H1 (cell line): ENCODE measurements at regions not wholly inside any gene's neighbourhood (a gene's known extent, or its start where the extent isn't known, plus 50 kb on each side); places are given as distances from the start of the nearest gene placed in this dataset.

Experiments used
- CTCF ChIA-PET: fragments of 300-600 bp; sonication (Branson Sonifier 250); formaldehyde crosslinking; loops from one replicate; lab custom pipeline; 2021; ENCODE audit not compliant: partially characterized antibody; lab: Charles Lee
- POLR2A ChIA-PET: fragments of 300-600 bp; sonication (Branson Sonifier 250); formaldehyde crosslinking; loops from one replicate; lab custom pipeline; 2021; ENCODE audit warnings: inconsistent platforms; ENCODE audit not compliant: partially characterized antibody; lab: Charles Lee
- DNase-seq, 2 experiments: peaks; one replicate each; pipeline versions ENCODE4 v3.0.0 to v3.0.0-alpha.2; 2010 to 2022; ENCODE audit warnings: low spot score in 2 of 2, low read depth in 1 of 2, mixed read lengths in 1 of 2
- FAIRE-seq: peaks from 2 replicates; lab custom pipeline; 2011; peaks lifted over from hg19 to GRCh38; lab: Jason Lieb, UNC
- H2AFZ ChIP-seq: 2 replicates; pipeline ENCODE4 v1.8.1; 2012; ENCODE audit warnings: low read length, inconsistent platforms
- H2AK5ac ChIP-seq: 2 replicates; pipeline ENCODE4 v1.6.1; 2013; ENCODE audit warnings: low read depth, low read length
- H2BK120ac ChIP-seq: replicated peaks from 2 replicates; pipeline ENCODE3; 2013; ENCODE audit warnings: low read depth, low read length, inconsistent platforms
- H2BK12ac ChIP-seq: 2 replicates; pipeline ENCODE4 v1.6.1; 2013; ENCODE audit warnings: low read depth, low read length
- H2BK15ac ChIP-seq: 2 replicates; pipeline ENCODE4 v1.6.1; 2013; ENCODE audit warnings: low read length
- H2BK20ac ChIP-seq: 2 replicates; pipeline ENCODE4 v1.6.1; 2013; ENCODE audit warnings: low read length
- H2BK5ac ChIP-seq: 2 replicates; pipeline ENCODE4 v1.6.1; 2013; ENCODE audit warnings: low read depth, low read length
- H3K14ac ChIP-seq: 2 replicates; pipeline ENCODE4 v1.6.1; 2013; ENCODE audit warnings: inconsistent platforms; ENCODE audit not compliant: insufficient read length
- H3K18ac ChIP-seq: 2 replicates; pipeline ENCODE4 v1.6.1; 2013; ENCODE audit warnings: low read length; ENCODE audit errors: extremely low read depth
- H3K23ac ChIP-seq: 2 replicates; pipeline ENCODE4 v1.6.1; 2013; ENCODE audit warnings: inconsistent platforms; ENCODE audit not compliant: insufficient read length
- H3K23me2 ChIP-seq: 2 replicates; pipeline ENCODE4 v1.6.1; 2013; ENCODE audit warnings: low read depth, low read length
- H3K27ac ChIP-seq: 2 replicates; pipeline ENCODE4 v1.6.1; 2011; ENCODE audit warnings: low read depth, low read length, inconsistent platforms
- H3K27me3 ChIP-seq, 4 experiments: replicated peaks in 1 of 4; 1 replicate in 1 of 4; 2 replicates in 3 of 4; pipeline versions ENCODE4 v1.6.1 to v1.8.1; 2011 to 2013; ENCODE audit warnings: low read length in 3 of 4, mild to moderate bottlenecking in 3 of 4, inconsistent platforms in 2 of 4, mixed read lengths in 2 of 4, moderate library complexity in 1 of 4; ENCODE audit not compliant: control insufficient read depth in 3 of 4, insufficient read depth in 3 of 4; ENCODE audit errors: extremely low read depth in 1 of 4
- H3K36me3 ChIP-seq, 4 experiments: 2 replicates each; pipeline versions ENCODE4 v1.6.1 to v1.8.1; 2011 to 2013; ENCODE audit warnings: mild to moderate bottlenecking in 4 of 4, low read length in 3 of 4, moderate library complexity in 2 of 4, control low read depth in 1 of 4, inconsistent platforms in 1 of 4; ENCODE audit not compliant: insufficient read depth in 4 of 4, control insufficient read depth in 2 of 4
- H3K4ac ChIP-seq: replicated peaks from 2 replicates; pipeline ENCODE3; 2013; ENCODE audit warnings: low read length, low read depth, mixed read lengths, inconsistent platforms; ENCODE audit not compliant: insufficient read length
- H3K4me1 ChIP-seq, 4 experiments: replicated peaks in 1 of 4; 1 replicate in 1 of 4; 2 replicates in 3 of 4; pipeline versions ENCODE4 v1.6.1 to v1.8.1; 2011 to 2013; ENCODE audit warnings: low read length in 3 of 4, inconsistent platforms in 2 of 4, mixed read lengths in 1 of 4; ENCODE audit not compliant: insufficient read depth in 4 of 4, control insufficient read depth in 3 of 4
- H3K4me2 ChIP-seq, 2 experiments: 2 replicates each; pipeline versions ENCODE4 v1.6.1 to v1.8.1; 2011 to 2013; ENCODE audit warnings: low read depth in 2 of 2, low read length in 2 of 2, control low read depth in 1 of 2, inconsistent platforms in 1 of 2, mild to moderate bottlenecking in 1 of 2; ENCODE audit not compliant: insufficient read depth in 1 of 2
- H3K4me3 ChIP-seq, 4 experiments: fragments of 200-600, 300-600 bp in 1 of 4; sonication (generic), shearing (Covaris generic), sonication (Bioruptor Twin) in 1 of 4; 2 replicates each; pipeline versions ENCODE4 v1.5.1 to v1.8.1; 2011 to 2016; ENCODE audit warnings: low read length in 4 of 4, low read depth in 3 of 4, control low read depth in 2 of 4, inconsistent platforms in 2 of 4, mild to moderate bottlenecking in 2 of 4, mixed read lengths in 1 of 4, moderate library complexity in 1 of 4; ENCODE audit not compliant: insufficient read depth in 2 of 4; ENCODE audit errors: extremely low read depth in 1 of 4
- H3K56ac ChIP-seq: replicated peaks from 2 replicates; pipeline ENCODE3; 2013; ENCODE audit warnings: low read depth, mild to moderate bottlenecking, mixed read lengths, low read length, inconsistent platforms; ENCODE audit not compliant: insufficient read length
- H3K79me1 ChIP-seq: 2 replicates; pipeline ENCODE4 v1.6.1; 2013; ENCODE audit warnings: low read depth, low read length, control low read depth
- H3K79me2 ChIP-seq, 2 experiments: 2 replicates each; pipeline versions ENCODE4 v1.6.1 to v1.8.1; 2012 to 2013; ENCODE audit warnings: low read length in 2 of 2, mild to moderate bottlenecking in 2 of 2, inconsistent platforms in 1 of 2; ENCODE audit not compliant: insufficient read depth in 2 of 2, control insufficient read depth in 1 of 2
- H3K9ac ChIP-seq, 4 experiments: replicated peaks in 1 of 4; 1 replicate in 1 of 4; 2 replicates in 3 of 4; pipeline versions ENCODE4 v1.6.1 to v1.8.1; 2011 to 2013; ENCODE audit warnings: low read depth in 3 of 4, low read length in 3 of 4, control low read depth in 2 of 4, mild to moderate bottlenecking in 2 of 4, moderate library complexity in 2 of 4, inconsistent platforms in 1 of 4; ENCODE audit errors: extremely low read depth in 1 of 4
- H3K9me3 ChIP-seq, 2 experiments: 2 replicates each; pipeline versions ENCODE4 v1.6.1 to v1.8.1; 2012 to 2013; ENCODE audit warnings: mild to moderate bottlenecking in 2 of 2, moderate library complexity in 2 of 2, control low read depth in 1 of 2, inconsistent platforms in 1 of 2, low read depth in 1 of 2, low read length in 1 of 2, mixed read lengths in 1 of 2; ENCODE audit not compliant: insufficient read depth in 2 of 2
- H4K20me1 ChIP-seq, 2 experiments: replicated peaks in 1 of 2; 2 replicates each; pipeline versions ENCODE3 to v1.8.1; 2011 to 2013; ENCODE audit warnings: inconsistent platforms in 2 of 2, low read length in 2 of 2, mild to moderate bottlenecking in 1 of 2; ENCODE audit not compliant: insufficient read depth in 2 of 2, control insufficient read depth in 1 of 2
- H4K5ac ChIP-seq: 2 replicates; pipeline ENCODE4 v1.6.1; 2013; ENCODE audit warnings: low read length, low read depth, mixed read lengths, inconsistent platforms; ENCODE audit not compliant: insufficient read length
- H4K8ac ChIP-seq: 2 replicates; pipeline ENCODE4 v1.8.0; 2013; ENCODE audit warnings: mild to moderate bottlenecking, moderate library complexity, low read length, inconsistent platforms; ENCODE audit not compliant: insufficient read depth; ENCODE audit errors: extremely low read depth
- H4K91ac ChIP-seq: replicated peaks from 2 replicates; pipeline ENCODE3; 2013; ENCODE audit warnings: low read length, mixed read lengths, inconsistent platforms; ENCODE audit not compliant: insufficient read length
- EP300 ChIP-seq, 2 experiments: IDR thresholded peaks; 1 replicate in 1 of 2; 2 replicates in 1 of 2; pipeline ENCODE4 v1.6.1; 2011 to 2012; ENCODE audit warnings: low read depth in 2 of 2, low read length in 2 of 2, mild to moderate bottlenecking in 2 of 2, borderline replicate concordance in 1 of 2, inconsistent platforms in 1 of 2, moderate library complexity in 1 of 2
- FOSL1 ChIP-seq: IDR thresholded peaks from 2 replicates; pipeline ENCODE4 v1.6.1; 2011; ENCODE audit warnings: mild to moderate bottlenecking, low read depth, low read length, moderate library complexity; ENCODE audit not compliant: insufficient read depth
- WGBS, 2 experiments: shearing (Covaris generic) in 1 of 2; methylation state at CpG; one replicate each; pipeline versions ENCODE4 v1.1.6 to v1.1.7; 2013 to 2015; ENCODE audit warnings: low lambda C conversion rate in 2 of 2, mixed read lengths in 2 of 2, inconsistent platforms in 1 of 2, low coverage in 1 of 2, missing lambda C conversion rate in 1 of 2; ENCODE audit not compliant: insufficient replicate concordance in 2 of 2, insufficient coverage in 1 of 2, insufficient read length in 1 of 2; ENCODE audit errors: extremely low coverage in 1 of 2, missing lambda C conversion rate in 1 of 2; 5-methylcytosine and 5-hydroxymethylcytosine counted together

GRCh38 chr9:13608451-13608850 is 329.0 kb upstream of the MPDZ start:
- Histone ChIP-seq H3K18ac (no peak overlapping the region), H3K36me3 (no peaks in the 10 kb centered on the region)
- no peak for TF ChIP-seq EP300 (IDR thresholded peaks at IDR 0.05; ENCODE audit: borderline replicate concordance in 1 of 2, low read depth in 2 of 2, low read length in 2 of 2)
- TF ChIP-seq FOSL1: no peak
- TF ChIP-seq, all 59 proteins: peak for 0
- ChIA-PET CTCF (interaction anchor here (1.2 to 1.9 kb wide), 4 partner anchors 9 to 181 kb away, joined by 3 to 4 read pairs (median 3); no protein-coding TSS in a partner anchor), POLR2A (interaction anchor here (0.7 kb wide), 1 partner anchor 117 kb away, joined by 3 read pairs; no protein-coding TSS in a partner anchor)
- Histone ChIP-seq H3K79me1 (no peaks in the 10 kb centered on the region), H3K23ac (no peak overlapping the region), H4K8ac (no peak overlapping the region), H4K91ac (no peak overlapping the region), H4K5ac (no peak overlapping the region), H3K56ac (no peak overlapping the region), H2BK120ac (no peak overlapping the region), H3K27me3 (no peaks in the 10 kb centered on the region), H2BK12ac (0 out of 2 replicates have a peak overlapping the region, but pooled peaks have one; percentile 22), H3K9me3 (no peaks in the 10 kb centered on the region), H3K9ac (no peak overlapping the region), H3K27ac (no peak overlapping the region), H2BK20ac (no peak overlapping the region), H3K4ac (no peak overlapping the region), H3K79me2 (no peaks in the 10 kb centered on the region), H3K4me1 (peaks cover 0 to 6% (median 2%) of the 10 kb centered on the region in 4 experiments; a peak in 3 of 7 replicates), H3K14ac (no peak overlapping the region), H2AFZ (peak overlapping the region; percentile 83), H2AK5ac (no peak overlapping the region), H2BK15ac (no peak overlapping the region), H2BK5ac (no peak overlapping the region), H4K20me1 (no peaks in the 10 kb centered on the region), H3K4me2 (peak overlapping the region; percentile 42; a peak in 3 of 4 replicates), H3K4me3 (peak overlapping the region in 1 of 4 experiments; percentile 34; a peak in 1 of 8 replicates), H3K23me2 (no peaks in the 10 kb centered on the region)
- WGBS, 2 experiments: 58% methylated on average over 6 of the region's 6 CpGs; no CpG with 5 or more reads in 1 of the 2 experiments
- FAIRE-seq (no peak), DNase-seq (no peak)
